H9 (cell line): ENCODE measurements at regions not wholly inside any gene's neighbourhood (a gene's known extent, or its start where the extent isn't known, plus 50 kb on each side); places are given as distances from the start of the nearest gene placed in this dataset.

Source experiments
- DNase-seq: peaks from one replicate; pipeline ENCODE4 v3.0.0-alpha.2; 2017
- H2AFZ ChIP-seq: one replicate; pipeline ENCODE4 v1.6.1; 2013; ENCODE audit warnings: mild to moderate bottlenecking, low read length, control low read depth, moderate library complexity
- H2AK5ac ChIP-seq: 2 replicates; pipeline ENCODE4 v1.6.1; 2013; ENCODE audit warnings: low read length, control low read depth, mixed read lengths; ENCODE audit not compliant: insufficient read length
- H2BK120ac ChIP-seq: one replicate; pipeline ENCODE4 v1.6.1; 2013; ENCODE audit warnings: low read depth, mild to moderate bottlenecking, low read length, control low read depth, inconsistent platforms; ENCODE audit not compliant: poor library complexity, severe bottlenecking
- H2BK12ac ChIP-seq: 2 replicates; pipeline ENCODE4 v1.6.1; 2013; ENCODE audit warnings: low read length, control low read depth, mixed read lengths, low read depth; ENCODE audit not compliant: insufficient read length
- H2BK15ac ChIP-seq: 2 replicates; pipeline ENCODE4 v1.6.1; 2013; ENCODE audit warnings: low read depth, low read length, control low read depth
- H2BK20ac ChIP-seq: one replicate; pipeline ENCODE4 v1.6.1; 2013; ENCODE audit warnings: low read depth, mild to moderate bottlenecking, low read length, control low read depth, inconsistent platforms; ENCODE audit not compliant: poor library complexity, severe bottlenecking
- H2BK5ac ChIP-seq: 2 replicates; pipeline ENCODE4 v1.6.1; 2013; ENCODE audit warnings: low read length, control low read depth, mixed read lengths; ENCODE audit not compliant: insufficient read length
- H3K14ac ChIP-seq: 2 replicates; pipeline ENCODE4 v1.6.1; 2013; ENCODE audit warnings: low read length, control low read depth; ENCODE audit not compliant: insufficient read depth
- H3K18ac ChIP-seq: 2 replicates; pipeline ENCODE4 v1.6.1; 2013; ENCODE audit warnings: low read depth, mild to moderate bottlenecking, mixed read lengths, low read length, control low read depth; ENCODE audit not compliant: insufficient read length
- H3K23ac ChIP-seq: 2 replicates; pipeline ENCODE4 v1.6.1; 2013; ENCODE audit warnings: low read length, control low read depth, mixed read lengths, low read depth; ENCODE audit not compliant: insufficient read length
- H3K23me2 ChIP-seq: 2 replicates; pipeline ENCODE4 v1.6.1; 2013; ENCODE audit warnings: low read depth, mild to moderate bottlenecking, mixed read lengths, low read length, control low read depth; ENCODE audit not compliant: insufficient read length, poor library complexity, severe bottlenecking
- H3K27ac ChIP-seq: 2 replicates; pipeline ENCODE4 v1.5.1; 2013; ENCODE audit warnings: low read length, control low read depth, mixed read lengths, low read depth; ENCODE audit not compliant: insufficient read length
- H3K27me3 ChIP-seq: 2 replicates; pipeline ENCODE4 v1.6.1; 2013; ENCODE audit warnings: low read length, control low read depth, inconsistent platforms; ENCODE audit not compliant: insufficient read depth
- H3K4ac ChIP-seq: 2 replicates; pipeline ENCODE4 v1.6.1; 2013; ENCODE audit warnings: low read depth, mild to moderate bottlenecking, control low read depth, inconsistent platforms, low read length, moderate library complexity
- H3K4me1 ChIP-seq: 2 replicates; pipeline ENCODE4 v1.6.1; 2013; ENCODE audit warnings: low read length, control low read depth, inconsistent platforms; ENCODE audit not compliant: insufficient read depth
- H3K4me2 ChIP-seq: 2 replicates; pipeline ENCODE4 v1.6.1; 2013; ENCODE audit warnings: low read length, control low read depth, mixed read lengths; ENCODE audit not compliant: insufficient read length, insufficient read depth
- H3K56ac ChIP-seq: 2 replicates; pipeline ENCODE4 v1.6.1; 2013; ENCODE audit warnings: low read depth, mild to moderate bottlenecking, mixed read lengths, low read length, control low read depth; ENCODE audit not compliant: insufficient read length
- H3K79me1 ChIP-seq: 2 replicates; pipeline ENCODE4 v1.6.1; 2013; ENCODE audit warnings: low read depth, mild to moderate bottlenecking, moderate library complexity, low read length, control low read depth, inconsistent platforms; ENCODE audit not compliant: insufficient read depth, poor library complexity, severe bottlenecking
- H3K79me2 ChIP-seq: 2 replicates; pipeline ENCODE4 v1.6.1; 2013; ENCODE audit warnings: low read length, control low read depth, inconsistent platforms; ENCODE audit not compliant: insufficient read depth
- H3K9ac ChIP-seq: 2 replicates; pipeline ENCODE4 v1.6.1; 2013; ENCODE audit warnings: low read length, control low read depth, mixed read lengths; ENCODE audit not compliant: insufficient read length; ENCODE audit errors: extremely low read depth
- H3K9me3 ChIP-seq: one replicate; pipeline ENCODE4 v1.6.1; 2013; ENCODE audit warnings: low read depth, low read length, inconsistent platforms; ENCODE audit not compliant: control insufficient read depth
- H3T11ph ChIP-seq: one replicate; pipeline ENCODE4 v1.6.1; 2013; ENCODE audit warnings: mild to moderate bottlenecking, low read length, control low read depth, inconsistent platforms
- H4K20me1 ChIP-seq: one replicate; pipeline ENCODE4 v1.6.1; 2013; ENCODE audit not compliant: control insufficient read depth, insufficient read length, insufficient read depth
- H4K5ac ChIP-seq: 2 replicates; pipeline ENCODE4 v1.6.1; 2013; ENCODE audit warnings: low read depth, mild to moderate bottlenecking, mixed read lengths, low read length, control low read depth; ENCODE audit not compliant: insufficient read length
- H4K8ac ChIP-seq: replicated peaks from 2 replicates; pipeline ENCODE4 v1.6.1; 2013; ENCODE audit warnings: low read length, control low read depth, mixed read lengths, low read depth; ENCODE audit not compliant: insufficient read length
- H4K91ac ChIP-seq: 2 replicates; pipeline ENCODE4 v1.6.1; 2013; ENCODE audit warnings: low read depth, mild to moderate bottlenecking, moderate library complexity, mixed read lengths, low read length, control low read depth; ENCODE audit not compliant: insufficient read length
- H3K27ac Mint-ChIP-seq, 3 experiments: 2 replicates in 2 of 3; 3 replicates in 1 of 3; pipeline ENCODE4 v1.8.0; 2020 to 2021; ENCODE audit warnings: mixed read lengths in 3 of 3, mild to moderate bottlenecking in 1 of 3, moderate library complexity in 1 of 3
- H3K27me3 Mint-ChIP-seq: 2 replicates; pipeline ENCODE4 v1.8.0; 2021; ENCODE audit warnings: low read depth, mild to moderate bottlenecking, moderate library complexity, mixed read lengths
- H3K36me3 Mint-ChIP-seq, 3 experiments: 2 replicates in 2 of 3; 3 replicates in 1 of 3; pipeline ENCODE4 v1.8.0; 2020 to 2021; ENCODE audit warnings: low read depth in 3 of 3, mixed read lengths in 3 of 3; ENCODE audit not compliant: insufficient read depth in 1 of 3
- H3K4me1 Mint-ChIP-seq, 2 experiments: 2 replicates each; pipeline ENCODE4 v1.8.0; 2020; ENCODE audit warnings: mixed read lengths in 2 of 2
- H3K4me3 Mint-ChIP-seq, 2 experiments: 2 replicates in 1 of 2; 3 replicates in 1 of 2; pipeline ENCODE4 v1.8.0; 2020 to 2021; ENCODE audit warnings: mild to moderate bottlenecking in 2 of 2, mixed read lengths in 2 of 2, moderate library complexity in 1 of 2
- H3K9me3 Mint-ChIP-seq, 2 experiments: 2 replicates in 1 of 2; 3 replicates in 1 of 2; pipeline ENCODE4 v1.8.0; 2020; ENCODE audit warnings: mild to moderate bottlenecking in 2 of 2, mixed read lengths in 2 of 2, moderate library complexity in 1 of 2
- CTCF ChIP-seq: fragments of 200-600 bp; sonication (generic); conservative IDR thresholded peaks from 3 replicates; pipeline ENCODE4 v1.8.0; 2021; ENCODE audit warnings: antibody characterized with exemption, mild to moderate bottlenecking
- WGBS: extraction: QIAGEN DNeasy Blood & Tissue Kit; methylation state at CpG from one replicate; pipeline ENCODE4 v1.1.7; 2013; ENCODE audit warnings: missing lambda C conversion rate, low lambda C conversion rate, mixed read lengths; ENCODE audit not compliant: insufficient read length; ENCODE audit errors: extremely low coverage; 5-methylcytosine and 5-hydroxymethylcytosine counted together

- H2BK15ac ChIP-seq, result no peak overlapping the region
- TF ChIP-seq CTCF, result no peak
- H2AFZ ChIP-seq, result no peak overlapping the region
- H3K27ac Mint-ChIP-seq, result no peak overlapping the region
- H3K4me1 Mint-ChIP-seq, result no peaks in the 10 kb centered on the region
- H3K27me3 ChIP-seq, result no peaks in the 10 kb centered on the region
- no peak overlapping the region for H3K27ac ChIP-seq
- H2AK5ac ChIP-seq, result no peak overlapping the region
- no peak overlapping the region for H3K9ac ChIP-seq
- H4K91ac ChIP-seq, result no peak overlapping the region
- H3K23ac ChIP-seq, result no peak overlapping the region
- H3K79me1 ChIP-seq, result no peaks in the 10 kb centered on the region
- no peaks in the 10 kb centered on the region for H4K20me1 ChIP-seq
- no peak overlapping the region for H4K8ac ChIP-seq
- H3K18ac ChIP-seq, result no peak overlapping the region
- WGBS, result no CpG with 5 or more reads among the region's 1 CpG
- H3K4me3 Mint-ChIP-seq, result no peak overlapping the region
- no peak for DNase-seq
- H3K36me3 Mint-ChIP-seq, result no peaks in the 10 kb centered on the region
- no peaks in the 10 kb centered on the region for H3K27me3 Mint-ChIP-seq
- H4K5ac ChIP-seq, result no peak overlapping the region
- H3K9me3 Mint-ChIP-seq, result no peaks in the 10 kb centered on the region
- no peak overlapping the region for H2BK12ac ChIP-seq
- no peak overlapping the region for H3K4me2 ChIP-seq
- no peak overlapping the region for H3K4ac ChIP-seq
- no peak overlapping the region for H3K14ac ChIP-seq
- H3K4me1 ChIP-seq, result no peaks in the 10 kb centered on the region
- no peak overlapping the region for H3K56ac ChIP-seq
- H3K23me2 ChIP-seq, result no peaks in the 10 kb centered on the region
- H2BK120ac ChIP-seq, result no peak overlapping the region
- H3K9me3 ChIP-seq, result no peaks in the 10 kb centered on the region
- no peak overlapping the region for H2BK5ac ChIP-seq
- no peak overlapping the region for H2BK20ac ChIP-seq
- H3T11ph ChIP-seq, result no peak overlapping the region
- H3K79me2 ChIP-seq, result no peaks in the 10 kb centered on the region
These were observed 627.2 kb downstream of the PSAT1 start for GRCh38 chr9:78923966-78924659.
